Lung (tissue), 11 donors: ENCODE measurements at regions not wholly inside any gene's neighbourhood (a gene's known extent, or its start where the extent isn't known, plus 50 kb on each side); places are given as distances from the start of the nearest gene placed in this dataset.

Source experiments
- ATAC-seq: fragments of 200-7000 bp; cut with Tn5 transposase; one replicate; pipeline ENCODE4 v1.9.1; 2020; ENCODE audit warnings: moderate number of reproducible peaks; ENCODE audit not compliant: insufficient read depth, low FRiP score
- DNase-seq, 3 donors: peaks; one replicate each; pipeline ENCODE4 v3.0.0-alpha.2; 2013 to 2017
- H3K27ac ChIP-seq, 2 donors: one replicate each; pipeline ENCODE4 v1.5.1; 2013; ENCODE audit warnings: mild to moderate bottlenecking in 2 of 2, moderate library complexity in 2 of 2, control low read depth in 1 of 2, inconsistent platforms in 1 of 2, low read depth in 1 of 2, low read length in 1 of 2
- H3K27me3 ChIP-seq, 3 donors: one replicate each; pipeline ENCODE4 v1.5.1; 2013; ENCODE audit warnings: low read length in 2 of 3; ENCODE audit not compliant: control insufficient read depth in 3 of 3, insufficient read depth in 3 of 3
- H3K36me3 ChIP-seq, 4 donors: one replicate each; pipeline ENCODE4 v1.5.1; 2013; ENCODE audit warnings: low read length in 4 of 4, mild to moderate bottlenecking in 1 of 4, moderate library complexity in 1 of 4; ENCODE audit not compliant: control insufficient read depth in 4 of 4, insufficient read depth in 4 of 4
- H3K4me1 ChIP-seq, 5 donors: one replicate each; pipeline ENCODE4 v1.5.1; 2013; ENCODE audit warnings: low read length in 5 of 5, mild to moderate bottlenecking in 2 of 5, moderate library complexity in 1 of 5; ENCODE audit not compliant: control insufficient read depth in 5 of 5, insufficient read depth in 5 of 5
- H3K4me3 ChIP-seq: one replicate; pipeline ENCODE4 v1.5.1; 2013; ENCODE audit warnings: mild to moderate bottlenecking, control low read depth, moderate library complexity
- H3K9ac ChIP-seq, 2 donors: one replicate each; pipeline ENCODE4 v1.5.1; 2013; ENCODE audit warnings: low read length in 2 of 2, control low read depth in 1 of 2; ENCODE audit not compliant: insufficient read depth in 1 of 2
- H3K9me3 ChIP-seq, 4 donors: one replicate each; pipeline ENCODE4 v1.5.1; 2013; ENCODE audit warnings: low read length in 3 of 4, mild to moderate bottlenecking in 1 of 4, moderate library complexity in 1 of 4; ENCODE audit not compliant: control insufficient read depth in 4 of 4, insufficient read depth in 3 of 4
- CTCF ChIP-seq: IDR thresholded peaks from 2 replicates; pipeline ENCODE4 v1.5.1; 2012; ENCODE audit warnings: mild to moderate bottlenecking; ENCODE audit errors: control extremely low read depth, extremely low read depth
- WGBS, 2 donors: extraction: QIAGEN DNeasy Blood & Tissue Kit; methylation state at CpG; one replicate each; pipeline ENCODE4 v1.1.7; 2013; 5-methylcytosine and 5-hydroxymethylcytosine counted together
- donor health status: control.
- donor health status: control.
- donor health status: Bipolar disorder and iron deficiency.
- donor health status: healthy.
- donor health status: DM: yes; HTN: yes; CAD: no.

- no peak overlapping the region for H3K4me3 ChIP-seq
- WGBS, 2 donors, result 94 to 99% methylated on average over 4 of the region's 4 CpGs
- ATAC-seq, result no peak
- H3K36me3 ChIP-seq, result no peaks in the 10 kb centered on the region
- peaks cover 0 to 17% (median 3%) of the 10 kb centered on the region in 4 donors for H3K9me3 ChIP-seq
- no peak for DNase-seq
- H3K27ac ChIP-seq, result no peak overlapping the region
- TF ChIP-seq CTCF, result no peak
- peaks cover 0 to 25% (median 0%) of the 10 kb centered on the region in 5 donors for H3K4me1 ChIP-seq
- H3K27me3 ChIP-seq, result no peaks in the 10 kb centered on the region
- H3K9ac ChIP-seq, result no peak overlapping the region
These were observed 82.3 kb upstream of the CST7 start for GRCh38 chr20:24866742-24867141.

DNA sequence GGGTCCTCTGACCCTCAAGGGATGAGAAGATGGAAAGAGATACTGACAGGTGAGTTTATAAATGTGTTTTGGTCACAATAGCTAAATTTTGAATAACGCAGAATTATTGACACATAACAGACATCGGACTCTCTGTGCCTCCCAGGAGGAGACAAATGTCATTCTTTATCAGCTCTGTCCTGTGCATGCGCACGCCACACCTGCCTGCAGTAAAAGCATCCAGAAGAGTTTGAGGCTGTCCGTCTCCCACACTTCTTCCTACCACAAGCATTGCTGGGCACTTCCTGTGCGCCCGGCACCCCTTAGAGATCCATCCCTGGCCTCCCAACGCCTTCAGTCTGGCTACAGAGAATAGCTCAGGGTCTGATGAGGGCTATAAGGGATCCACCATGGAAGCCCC, 81.5 kb upstream of the CST7 start:
- no peak for TF ChIP-seq CTCF
- WGBS, 2 donors, result 90 to 91% methylated on average over 8 of the region's 8 CpGs

DNA sequence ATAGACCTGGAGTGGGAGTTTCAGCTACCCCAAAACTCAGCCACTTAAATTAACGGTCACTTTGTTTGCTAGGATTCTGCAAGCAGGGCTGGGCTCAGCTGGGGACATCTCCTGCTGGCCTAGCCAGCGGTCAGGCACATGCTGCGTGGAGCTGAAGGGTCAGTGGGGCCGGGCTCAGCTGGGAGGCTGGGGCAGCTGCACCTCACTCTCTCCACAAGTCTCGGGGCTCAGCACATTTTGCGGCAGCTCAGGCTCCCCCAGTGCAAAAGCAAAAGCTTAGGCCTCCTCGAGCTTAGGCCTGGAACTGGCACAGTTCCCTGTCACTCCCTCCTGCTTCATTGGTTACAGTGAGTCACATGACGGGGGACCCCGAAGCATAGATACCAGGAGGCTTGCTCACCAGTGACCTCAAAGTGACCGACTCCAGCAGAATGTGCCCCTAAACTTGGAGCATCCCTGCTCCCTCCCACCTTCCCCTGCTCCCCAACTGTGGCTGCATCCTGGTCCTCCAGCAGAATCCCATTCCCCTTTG, 80.6 kb upstream of the CST7 start:
- no peak for TF ChIP-seq CTCF
- DNase-seq, result no peak
- Histone ChIP-seq H3K4me3 (no peak overlapping the region), H3K27me3 (no peaks in the 10 kb centered on the region), H3K27ac (no peak overlapping the region), H3K4me1 (peaks cover 0 to 20% (median 0%) of the 10 kb centered on the region in 5 donors), H3K9ac (no peak overlapping the region), H3K36me3 (no peaks in the 10 kb centered on the region), H3K9me3 (peaks cover 0 to 17% (median 3%) of the 10 kb centered on the region in 4 donors)
- 88 to 94% methylated on average over 10 of the region's 10 CpGs for WGBS, 2 donors
- no peak for ATAC-seq

More for the DNA sequence above, 81.5 kb upstream of the CST7 start:
- Histone ChIP-seq H3K9me3 (peaks cover 0 to 17% (median 3%) of the 10 kb centered on the region in 4 donors), H3K9ac (no peak overlapping the region), H3K4me3 (no peak overlapping the region), H3K36me3 (no peaks in the 10 kb centered on the region), H3K27ac (no peak overlapping the region), H3K27me3 (no peaks in the 10 kb centered on the region), H3K4me1 (peaks cover 0 to 28% (median 1%) of the 10 kb centered on the region in 5 donors)
- ATAC-seq (no peak), DNase-seq (no peak)

DNA sequence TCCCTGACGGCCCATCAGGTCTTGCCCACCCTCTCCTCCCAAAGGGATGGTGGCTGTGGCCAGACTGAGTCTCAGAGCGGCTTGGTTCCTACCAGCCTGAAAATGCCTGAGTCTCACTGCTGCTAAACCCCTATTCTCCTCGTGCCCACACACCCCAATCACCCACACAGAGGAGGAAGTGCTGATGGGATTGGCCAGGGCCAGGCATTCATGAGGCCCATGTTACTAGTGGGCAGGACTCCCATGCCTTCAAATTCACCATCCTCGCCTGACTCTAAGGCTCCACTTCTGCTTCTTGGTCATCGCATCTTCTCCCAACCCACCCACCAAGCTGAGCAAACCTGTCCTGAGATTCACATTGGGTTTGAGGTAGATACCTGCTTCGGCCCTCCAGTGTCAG, 80.1 kb upstream of the CST7 start:
- no peak overlapping the region for H3K4me3 ChIP-seq
- ATAC-seq, result no peak
- H3K9me3 ChIP-seq, result peaks cover 0 to 17% (median 3%) of the 10 kb centered on the region in 4 donors
- no peaks in the 10 kb centered on the region for H3K27me3 ChIP-seq
- no peak overlapping the region for H3K9ac ChIP-seq
- no peak for DNase-seq
- H3K36me3 ChIP-seq, result no peaks in the 10 kb centered on the region
- peaks cover 0 to 17% (median 0%) of the 10 kb centered on the region in 5 donors for H3K4me1 ChIP-seq
- 79 to 88% methylated on average over 6 of the region's 6 CpGs for WGBS, 2 donors
- H3K27ac ChIP-seq, result no peak overlapping the region
- TF ChIP-seq CTCF, result no peak
